HG03565 (cell line): ENCODE measurements at regions not wholly inside any gene's neighbourhood (a gene's known extent, or its start where the extent isn't known, plus 50 kb on each side); places are given as distances from the start of the nearest gene placed in this dataset.
"Not testable (repeated sequence)": the region's sequence is repeated elsewhere in the genome, so short reads cannot be mapped to it uniquely, and the experiment has no call there.

ENCODE experiments used
- ATAC-seq: cut with Tn5 transposase; IDR thresholded peaks from one replicate; pipeline ENCODE4 v1.9.1; 2021; ENCODE audit warnings: mild to moderate bottlenecking, moderate library complexity; ENCODE audit not compliant: unreplicated experiment

- not testable (repeated sequence) for ATAC-seq
Measured at GRCh38 chr1:761791-762190, 75.3 kb upstream of the OR4F16 start.

GRCh38 chr1:771449-771848, 85.0 kb upstream of the OR4F16 start:
- ATAC-seq = not testable (repeated sequence)

GRCh38 chr1:777480-778180, 91.2 kb upstream of the OR4F16 start:
- not testable (repeated sequence) for ATAC-seq

- ATAC-seq = peak; percentile 99
Measured at GRCh38 chr1:778451-779278, 92.2 kb upstream of the OR4F16 start.

- ATAC-seq = not testable (repeated sequence)
Measured at GRCh38 chr1:779621-780020, 93.2 kb upstream of the OR4F16 start.

GRCh38 chr1:788835-789234, 102.4 kb upstream of the OR4F16 start:
- ATAC-seq = no peak

- not testable (repeated sequence) for ATAC-seq
Measured at GRCh38 chr1:789606-790005, 103.2 kb upstream of the OR4F16 start.

GRCh38 chr1:790388-790930, 104.0 kb upstream of the OR4F16 start:
- ATAC-seq = not testable (repeated sequence)

- ATAC-seq = not testable (repeated sequence)
Measured at GRCh38 chr1:794310-794709, 107.9 kb upstream of the OR4F16 start.

GRCh38 chr1:794918-795584, 108.6 kb upstream of the OR4F16 start:
- not testable (repeated sequence) for ATAC-seq

GRCh38 chr1:797649-798048, 111.2 kb upstream of the OR4F16 start:
- not testable (repeated sequence) for ATAC-seq

- not testable (repeated sequence) for ATAC-seq
Measured at GRCh38 chr1:800397-800796, 113.9 kb upstream of the OR4F16 start.

GRCh38 chr1:804378-805115, 118.1 kb upstream of the OR4F16 start:
- peak; percentile 67 for ATAC-seq

- ATAC-seq = not testable (repeated sequence)
Measured at GRCh38 chr1:805310-805709, 118.4 kb upstream of the SAMD11 start.

- ATAC-seq = not testable (repeated sequence)
Measured at GRCh38 chr1:807066-807465, 116.7 kb upstream of the SAMD11 start.

- ATAC-seq = not testable (repeated sequence)
Measured at GRCh38 chr1:807699-808390, 115.9 kb upstream of the SAMD11 start.

GRCh38 chr1:810949-811348, 112.8 kb upstream of the SAMD11 start:
- ATAC-seq = not testable (repeated sequence)

- ATAC-seq = not testable (repeated sequence)
Measured at GRCh38 chr1:812535-813127, 111.1 kb upstream of the SAMD11 start.

- not testable (repeated sequence) for ATAC-seq
Measured at GRCh38 chr1:814543-814942, 109.2 kb upstream of the SAMD11 start.
